PFSK-1 (cell line): ENCODE measurements at regions not wholly inside any gene's neighbourhood (a gene's known extent, or its start where the extent isn't known, plus 50 kb on each side); places are given as distances from the start of the nearest gene placed in this dataset.

ENCODE experiments used
- FOXP2 ChIP-seq: optimal IDR thresholded peaks from 2 replicates; pipeline ENCODE3; 2011; ENCODE audit warnings: borderline replicate concordance, control low read depth, inconsistent platforms; ENCODE audit not compliant: insufficient read depth; ENCODE audit errors: extremely low read length, extremely low read depth
- POLR2AphosphoS5 ChIP-seq: IDR thresholded peaks from 2 replicates; pipeline ENCODE4 v1.6.1; 2012; ENCODE audit warnings: low read depth, mild to moderate bottlenecking, control low read depth, low read length, moderate library complexity
- REST ChIP-seq, 2 experiments: IDR thresholded peaks; 2 replicates each; pipeline versions ENCODE4 v1.6.1 to v1.8.0; 2011 to 2012; ENCODE audit warnings: low read depth in 2 of 2, low read length in 2 of 2, control low read depth in 1 of 2, inconsistent platforms in 1 of 2, mild to moderate bottlenecking in 1 of 2, moderate library complexity in 1 of 2; ENCODE audit not compliant: insufficient read depth in 1 of 2
- SIN3A ChIP-seq: IDR thresholded peaks from 2 replicates; pipeline ENCODE4 v1.6.1; 2012; ENCODE audit warnings: mild to moderate bottlenecking, low read length, moderate library complexity, borderline replicate concordance; ENCODE audit not compliant: insufficient read depth
- TAF1 ChIP-seq: IDR thresholded peaks from 2 replicates; pipeline ENCODE4 v1.6.1; 2012; ENCODE audit warnings: low read length, control low read depth, borderline replicate concordance; ENCODE audit not compliant: insufficient read depth

- TF ChIP-seq POLR2AphosphoS5 (no peak), TAF1 (no peak), REST (IDR thresholded peaks at IDR 0.05; ENCODE audit: insufficient read depth in 1 of 2, low read depth in 2 of 2, low read length in 2 of 2) (no peak), SIN3A (no peak), FOXP2 (no peak)
Observed at GRCh38 chr5:32949286-32949970, 238.3 kb downstream of the NPR3 start.

- TF ChIP-seq TAF1, result no peak
- no peak for TF ChIP-seq POLR2AphosphoS5
- no peak for TF ChIP-seq REST (IDR thresholded peaks at IDR 0.05; ENCODE audit: insufficient read depth in 1 of 2, low read depth in 2 of 2, low read length in 2 of 2)
Observed at GRCh38 chr5:32951003-32951402, 239.9 kb downstream of the NPR3 start.

GRCh38 chr5:32951878-32952277 is 240.8 kb downstream of the NPR3 start:
- TF ChIP-seq TAF1, result no peak
- TF ChIP-seq SIN3A, result no peak
- TF ChIP-seq REST (IDR thresholded peaks at IDR 0.05; ENCODE audit: insufficient read depth in 1 of 2, low read depth in 2 of 2, low read length in 2 of 2), result no peak
- TF ChIP-seq FOXP2, result no peak
- TF ChIP-seq POLR2AphosphoS5, result no peak

DNA sequence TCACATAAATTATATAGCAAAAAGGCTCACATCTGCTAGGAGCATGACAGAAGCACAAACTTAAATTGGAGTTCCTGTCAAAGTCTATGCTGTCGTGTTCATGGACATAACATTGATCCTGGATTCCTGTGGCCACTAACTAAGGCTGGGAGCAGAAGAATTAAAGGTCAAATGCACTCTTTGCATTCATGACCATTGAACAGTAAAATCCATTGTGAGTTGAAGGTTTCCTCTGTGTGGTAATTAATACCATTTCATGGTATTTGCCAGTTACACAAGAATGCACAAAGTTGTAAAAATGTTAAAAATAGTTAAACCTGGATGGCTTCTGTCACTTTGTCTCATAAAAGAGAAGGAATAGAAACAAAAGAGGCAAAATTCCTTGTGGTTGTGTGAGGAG is 242.6 kb downstream of the NPR3 start:
- TF ChIP-seq TAF1 (no peak), REST (IDR thresholded peaks at IDR 0.05; ENCODE audit: insufficient read depth in 1 of 2, low read depth in 2 of 2, low read length in 2 of 2) (no peak), FOXP2 (no peak), SIN3A (no peak), POLR2AphosphoS5 (no peak)

GRCh38 chr5:32955814-32956213 is 244.7 kb downstream of the NPR3 start:
- TF ChIP-seq SIN3A (no peak), POLR2AphosphoS5 (no peak), REST (IDR thresholded peaks at IDR 0.05; ENCODE audit: insufficient read depth in 1 of 2, low read depth in 2 of 2, low read length in 2 of 2) (no peak), TAF1 (no peak), FOXP2 (no peak)
